ENCODE measurements at regions not wholly inside any gene's neighbourhood (a gene's known extent, or its start where the extent isn't known, plus 50 kb on each side); places are given as distances from the start of the nearest gene placed in this dataset.

- no peak for DNase-seq (ENCODE audit: low spot score)
- Mint-ChIP-seq H3K36me3 (ENCODE audit: low read depth) (no peaks in the 10 kb centered on the region), H3K4me1 (ENCODE audit: low read depth) (no peaks in the 10 kb centered on the region), H3K4me3 (no peak overlapping the region), H3K27ac (no peak overlapping the region), H3K9me3 (no peaks in the 10 kb centered on the region), H3K27me3 (ENCODE audit: insufficient read depth) (no peaks in the 10 kb centered on the region)
- intact Hi-C loops (cut with micrococcal nuclease), result no loop called here
These were observed 274.4 kb downstream of the OXSM start for GRCh38 chr3:26064297-26064696.

DNA sequence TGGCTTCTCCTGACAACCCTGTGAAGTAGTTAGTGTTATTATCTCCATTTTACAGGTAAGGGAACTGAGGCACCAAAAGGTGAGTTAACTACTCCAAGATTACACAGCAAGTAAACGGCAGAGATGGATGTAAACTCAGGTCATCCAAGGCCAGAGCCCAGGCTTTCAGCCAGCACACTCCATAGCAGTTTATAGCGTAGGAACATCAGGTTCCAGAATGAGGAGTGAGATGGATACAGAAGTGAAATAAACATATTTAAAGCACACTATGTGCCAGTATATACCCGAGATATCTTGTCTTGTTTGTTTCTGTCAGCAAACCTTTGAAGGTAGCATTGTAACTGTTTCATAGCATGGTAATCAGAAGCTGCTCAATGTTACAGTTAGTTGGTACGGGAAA, 279.0 kb downstream of the OXSM start:
- H3K9me3 Mint-ChIP-seq, result no peaks in the 10 kb centered on the region
- no peak for DNase-seq (ENCODE audit: low spot score)
- no peak overlapping the region for H3K27ac Mint-ChIP-seq
- intact Hi-C loops (cut with micrococcal nuclease), result no loop called here
- H3K4me1 Mint-ChIP-seq (ENCODE audit: low read depth), result no peaks in the 10 kb centered on the region
- H3K27me3 Mint-ChIP-seq (ENCODE audit: insufficient read depth), result no peaks in the 10 kb centered on the region
- H3K36me3 Mint-ChIP-seq (ENCODE audit: low read depth), result no peaks in the 10 kb centered on the region
- H3K4me3 Mint-ChIP-seq, result no peak overlapping the region

- Mint-ChIP-seq H3K27me3 (ENCODE audit: insufficient read depth) (no peaks in the 10 kb centered on the region), H3K27ac (no peak overlapping the region), H3K4me1 (ENCODE audit: low read depth) (no peaks in the 10 kb centered on the region), H3K9me3 (no peaks in the 10 kb centered on the region), H3K36me3 (ENCODE audit: low read depth) (no peaks in the 10 kb centered on the region), H3K4me3 (no peak overlapping the region)
- no peak for DNase-seq (ENCODE audit: low spot score)
- intact Hi-C loops (cut with micrococcal nuclease), result no loop called here
These were observed 281.0 kb downstream of the OXSM start for GRCh38 chr3:26070854-26071253.

DNA sequence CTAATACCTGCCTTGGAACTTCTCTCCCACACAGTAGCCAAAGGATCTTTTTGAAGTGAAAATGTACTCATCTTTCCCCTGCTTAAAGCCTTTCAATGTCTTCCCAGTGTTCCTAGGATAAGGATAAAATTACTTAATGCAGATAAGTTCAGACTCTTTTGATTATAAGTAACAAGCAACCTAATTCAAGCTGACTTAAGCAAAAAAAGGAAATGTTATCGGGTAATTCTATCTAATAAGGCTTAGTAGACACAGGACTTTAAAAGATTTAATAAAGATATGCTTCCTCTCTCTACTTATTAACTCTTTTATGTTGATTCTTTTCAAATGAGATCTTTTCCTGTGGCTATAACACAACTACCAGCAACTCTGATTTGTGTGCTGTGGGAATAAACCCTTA, 284.2 kb downstream of the OXSM start:
- Mint-ChIP-seq H3K27me3 (ENCODE audit: insufficient read depth) (no peaks in the 10 kb centered on the region), H3K36me3 (ENCODE audit: low read depth) (no peaks in the 10 kb centered on the region), H3K4me1 (ENCODE audit: low read depth) (no peaks in the 10 kb centered on the region), H3K4me3 (no peak overlapping the region), H3K9me3 (no peaks in the 10 kb centered on the region), H3K27ac (no peak overlapping the region)
- no peak for DNase-seq (ENCODE audit: low spot score)
- intact Hi-C loops (cut with micrococcal nuclease), result no loop called here

DNA sequence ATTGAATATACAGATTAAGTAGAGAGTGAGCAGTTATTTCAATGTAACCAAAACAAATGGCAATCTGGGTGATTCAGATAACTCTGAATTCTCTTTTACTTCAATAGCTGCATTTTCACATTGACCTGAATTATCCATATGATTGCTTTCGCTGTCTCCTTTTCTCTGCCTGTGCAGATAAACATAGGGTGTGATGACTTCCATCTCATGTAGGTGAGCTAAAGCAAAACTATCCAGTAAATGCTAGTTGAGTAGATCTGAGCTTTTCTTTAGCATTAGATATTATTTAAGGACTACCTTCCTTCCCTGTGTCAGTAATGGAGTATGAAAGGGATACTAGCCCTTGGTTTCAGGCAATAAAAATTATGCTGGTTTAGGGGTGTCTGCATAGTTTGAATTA, 288.6 kb downstream of the OXSM start:
- no peaks in the 10 kb centered on the region for H3K27me3 Mint-ChIP-seq (ENCODE audit: insufficient read depth)
- no peak overlapping the region for H3K4me3 Mint-ChIP-seq
- intact Hi-C loops (cut with micrococcal nuclease), result no loop called here

GRCh38 chr3:26081166-26081565, 291.3 kb downstream of the OXSM start:
- no peak for DNase-seq (ENCODE audit: low spot score)
- H3K9me3 Mint-ChIP-seq, result no peaks in the 10 kb centered on the region
- intact Hi-C loops (cut with micrococcal nuclease), result no loop called here
- no peaks in the 10 kb centered on the region for H3K36me3 Mint-ChIP-seq (ENCODE audit: low read depth)
- no peaks in the 10 kb centered on the region for H3K4me1 Mint-ChIP-seq (ENCODE audit: low read depth)
- no peak overlapping the region for H3K4me3 Mint-ChIP-seq
- H3K27ac Mint-ChIP-seq, result no peak overlapping the region
- no peaks in the 10 kb centered on the region for H3K27me3 Mint-ChIP-seq (ENCODE audit: insufficient read depth)

More for the DNA sequence above, 288.6 kb downstream of the OXSM start:
- Mint-ChIP-seq H3K27ac (no peak overlapping the region), H3K36me3 (ENCODE audit: low read depth) (no peaks in the 10 kb centered on the region), H3K9me3 (no peaks in the 10 kb centered on the region), H3K4me1 (ENCODE audit: low read depth) (no peaks in the 10 kb centered on the region)
- DNase-seq (ENCODE audit: low spot score), result no peak

- Mint-ChIP-seq H3K27ac (no peak overlapping the region), H3K27me3 (ENCODE audit: insufficient read depth) (no peaks in the 10 kb centered on the region), H3K9me3 (peaks cover 4% of the 10 kb centered on the region), H3K36me3 (ENCODE audit: low read depth) (no peaks in the 10 kb centered on the region), H3K4me3 (no peak overlapping the region), H3K4me1 (ENCODE audit: low read depth) (no peaks in the 10 kb centered on the region)
- no peak for DNase-seq (ENCODE audit: low spot score)
- intact Hi-C loops (cut with micrococcal nuclease), result no loop called here
These were observed 291.9 kb downstream of the OXSM start for GRCh38 chr3:26081806-26082205.

- intact Hi-C loops (cut with micrococcal nuclease), result no loop called here
- DNase-seq (ENCODE audit: low spot score), result no peak
- H3K36me3 Mint-ChIP-seq (ENCODE audit: low read depth), result no peaks in the 10 kb centered on the region
- no peak overlapping the region for H3K27ac Mint-ChIP-seq
- no peaks in the 10 kb centered on the region for H3K27me3 Mint-ChIP-seq (ENCODE audit: insufficient read depth)
- peaks cover 14% of the 10 kb centered on the region for H3K9me3 Mint-ChIP-seq
- no peak overlapping the region for H3K4me3 Mint-ChIP-seq
- H3K4me1 Mint-ChIP-seq (ENCODE audit: low read depth), result no peaks in the 10 kb centered on the region
These were observed 293.0 kb downstream of the OXSM start for GRCh38 chr3:26082911-26083310.

GRCh38 chr3:26084629-26085028, 294.7 kb downstream of the OXSM start:
- Mint-ChIP-seq H3K4me1 (ENCODE audit: low read depth) (no peaks in the 10 kb centered on the region), H3K27ac (no peak overlapping the region), H3K27me3 (ENCODE audit: insufficient read depth) (no peaks in the 10 kb centered on the region), H3K9me3 (peaks cover 26% of the 10 kb centered on the region), H3K4me3 (no peak overlapping the region), H3K36me3 (ENCODE audit: low read depth) (no peaks in the 10 kb centered on the region)
- DNase-seq (ENCODE audit: low spot score), result no peak
- intact Hi-C loops (cut with micrococcal nuclease), result no loop called here

- intact Hi-C loops (cut with micrococcal nuclease), result no loop called here
- Mint-ChIP-seq H3K4me3 (no peak overlapping the region), H3K4me1 (ENCODE audit: low read depth) (no peaks in the 10 kb centered on the region), H3K27ac (no peak overlapping the region), H3K36me3 (ENCODE audit: low read depth) (no peaks in the 10 kb centered on the region), H3K27me3 (ENCODE audit: insufficient read depth) (no peaks in the 10 kb centered on the region), H3K9me3 (peaks cover 31% of the 10 kb centered on the region)
- no peak for DNase-seq (ENCODE audit: low spot score)
These were observed 297.9 kb downstream of the OXSM start for GRCh38 chr3:26087751-26088150.

- Mint-ChIP-seq H3K27me3 (ENCODE audit: insufficient read depth) (no peaks in the 10 kb centered on the region), H3K4me3 (no peak overlapping the region), H3K4me1 (ENCODE audit: low read depth) (no peaks in the 10 kb centered on the region), H3K27ac (no peak overlapping the region), H3K36me3 (ENCODE audit: low read depth) (no peaks in the 10 kb centered on the region), H3K9me3 (peaks cover 38% of the 10 kb centered on the region)
- DNase-seq (ENCODE audit: low spot score), result no peak
- intact Hi-C loops (cut with micrococcal nuclease), result no loop called here
These were observed 299.4 kb downstream of the OXSM start for GRCh38 chr3:26089249-26089648.

DNA sequence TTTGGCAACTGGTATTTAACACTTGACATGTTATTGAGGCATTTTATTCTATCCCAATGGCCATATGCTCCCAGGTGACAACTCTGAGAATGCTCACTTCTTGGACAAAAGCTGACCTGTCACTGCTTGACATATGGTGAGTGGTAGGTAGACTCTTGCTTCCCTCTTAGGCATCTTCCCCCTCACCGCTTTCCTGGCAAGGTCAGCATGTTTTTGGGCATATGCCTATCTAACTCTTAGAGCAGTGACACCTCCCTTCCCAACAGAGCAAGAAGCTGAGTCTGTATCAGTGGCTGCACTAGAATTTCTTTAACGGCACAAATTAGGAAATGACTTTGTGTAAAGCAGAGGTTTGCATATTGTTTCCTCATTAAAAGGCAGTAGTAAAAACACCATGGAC, 300.7 kb downstream of the OXSM start:
- intact Hi-C loops (cut with micrococcal nuclease), result no loop called here
- Mint-ChIP-seq H3K9me3 (peaks cover 42% of the 10 kb centered on the region), H3K27ac (no peak overlapping the region), H3K4me1 (ENCODE audit: low read depth) (no peaks in the 10 kb centered on the region), H3K4me3 (no peak overlapping the region), H3K27me3 (ENCODE audit: insufficient read depth) (no peaks in the 10 kb centered on the region), H3K36me3 (ENCODE audit: low read depth) (no peaks in the 10 kb centered on the region)
- no peak for DNase-seq (ENCODE audit: low spot score)

DNA sequence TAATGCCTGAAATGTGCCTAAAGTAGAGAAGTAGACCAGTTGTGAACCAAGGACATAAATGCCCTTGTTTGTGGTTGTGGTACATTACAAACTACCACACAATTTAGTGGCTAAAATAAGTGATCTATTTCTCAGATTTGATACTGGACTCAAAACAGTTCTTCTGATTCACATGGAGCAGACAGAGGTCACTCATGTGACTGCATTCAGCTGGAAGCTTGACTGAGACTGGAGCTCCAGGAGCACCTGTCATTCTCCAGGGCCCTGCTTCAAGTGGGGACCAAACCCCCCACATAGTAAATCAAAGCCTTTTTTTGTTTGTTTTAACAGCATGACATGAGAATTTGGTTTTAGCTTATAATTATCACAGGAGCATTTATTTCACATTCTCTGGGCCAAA, 301.2 kb downstream of the OXSM start:
- Mint-ChIP-seq H3K4me1 (ENCODE audit: low read depth) (no peaks in the 10 kb centered on the region), H3K4me3 (no peak overlapping the region), H3K27me3 (ENCODE audit: insufficient read depth) (no peaks in the 10 kb centered on the region), H3K27ac (no peak overlapping the region), H3K36me3 (ENCODE audit: low read depth) (no peaks in the 10 kb centered on the region), H3K9me3 (peaks cover 43% of the 10 kb centered on the region)
- no peak for DNase-seq (ENCODE audit: low spot score)
- intact Hi-C loops (cut with micrococcal nuclease), result no loop called here

DNA sequence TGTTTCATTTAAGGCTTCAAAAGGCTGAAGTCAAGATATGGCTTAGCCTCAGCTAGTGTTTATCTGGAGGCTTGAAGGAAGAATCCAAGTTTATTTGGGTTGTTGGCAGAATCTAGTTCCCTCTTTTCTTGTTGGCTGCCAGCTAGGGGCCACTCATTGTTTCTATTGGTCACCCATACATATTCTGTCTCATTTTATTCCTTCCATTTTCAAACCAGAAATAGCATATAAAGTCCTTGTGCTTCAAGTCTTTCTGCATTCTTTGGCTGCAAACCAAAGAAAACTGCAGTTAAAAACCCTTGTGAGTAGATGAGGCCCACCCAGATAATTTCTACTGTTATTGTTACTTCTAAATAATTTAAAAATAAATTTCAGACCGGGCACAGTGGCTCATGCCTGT, 301.7 kb downstream of the OXSM start:
- no peaks in the 10 kb centered on the region for H3K36me3 Mint-ChIP-seq (ENCODE audit: low read depth)
- H3K4me3 Mint-ChIP-seq, result no peak overlapping the region
- intact Hi-C loops (cut with micrococcal nuclease), result no loop called here
- no peak for DNase-seq (ENCODE audit: low spot score)
- peaks cover 43% of the 10 kb centered on the region for H3K9me3 Mint-ChIP-seq
- H3K27ac Mint-ChIP-seq, result no peak overlapping the region
- no peaks in the 10 kb centered on the region for H3K27me3 Mint-ChIP-seq (ENCODE audit: insufficient read depth)
- H3K4me1 Mint-ChIP-seq (ENCODE audit: low read depth), result no peaks in the 10 kb centered on the region
